ENCODE measurements at regions not wholly inside any gene's neighbourhood (a gene's known extent, or its start where the extent isn't known, plus 50 kb on each side); places are given as distances from the start of the nearest gene placed in this dataset.

DNA sequence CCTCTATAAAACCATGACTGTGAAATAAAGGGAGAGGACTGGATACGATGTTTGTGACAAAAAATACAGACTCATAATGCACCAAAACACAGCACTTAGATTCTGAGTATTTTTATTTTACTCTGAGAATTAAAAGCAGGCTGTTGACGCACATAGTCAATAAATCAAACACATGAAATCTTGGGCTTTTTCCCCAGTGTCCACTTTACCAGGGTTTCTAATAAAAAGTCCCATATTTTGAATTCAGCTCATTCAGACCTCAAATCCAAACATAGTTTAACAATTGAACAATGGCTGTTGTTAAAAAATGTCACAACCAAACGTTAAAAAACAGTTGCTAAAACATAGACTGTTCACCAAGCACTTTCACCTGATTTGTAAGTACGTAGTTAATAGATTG lies 553.4 kb downstream of the LTN1 start:
- ATAC-seq, result no peak
- intact Hi-C loops (cut with DNase I), result no loop called here
- Histone ChIP-seq H3K36me3 (ENCODE audit: insufficient read depth in 1 of 2, low read depth in 1 of 2) (no peaks in the 10 kb centered on the region), H3K27ac (no peak overlapping the region), H3K27me3 (ENCODE audit: insufficient read depth in 3 of 3, low read length in 2 of 3) (no peaks in the 10 kb centered on the region), H3K9me3 (no peaks in the 10 kb centered on the region), H3K4me1 (no peaks in the 10 kb centered on the region), H3K4me3 (no peak overlapping the region)
- 32 to 44% (median 32%) methylated on average over 4 of the region's 4 CpGs for WGBS, 3 donors
- no peak for TF ChIP-seq CTCF (IDR thresholded peaks at IDR 0.05)
- no peak for DNase-seq

- ATAC-seq (no peak), DNase-seq (no peak)
- WGBS, 3 donors, result 65 to 74% (median 70%) methylated on average over 2 of the region's 2 CpGs
- Histone ChIP-seq H3K4me3 (no peak overlapping the region), H3K36me3 (ENCODE audit: insufficient read depth in 1 of 2, low read depth in 1 of 2) (no peaks in the 10 kb centered on the region), H3K9me3 (no peaks in the 10 kb centered on the region), H3K4me1 (no peaks in the 10 kb centered on the region), H3K27ac (no peak overlapping the region), H3K27me3 (ENCODE audit: insufficient read depth in 3 of 3, low read length in 2 of 3) (no peaks in the 10 kb centered on the region)
- TF ChIP-seq CTCF (IDR thresholded peaks at IDR 0.05), result no peak
- intact Hi-C loops (cut with DNase I), result no loop called here
Measured at GRCh38 chr21:28437061-28437460, 555.6 kb downstream of the LTN1 start.

- intact Hi-C loops (cut with DNase I), result no loop called here
- Histone ChIP-seq H3K4me3 (no peak overlapping the region), H3K27me3 (ENCODE audit: insufficient read depth in 3 of 3, low read length in 2 of 3) (no peaks in the 10 kb centered on the region), H3K9me3 (no peaks in the 10 kb centered on the region), H3K36me3 (ENCODE audit: insufficient read depth in 1 of 2, low read depth in 1 of 2) (no peaks in the 10 kb centered on the region), H3K27ac (no peak overlapping the region), H3K4me1 (no peaks in the 10 kb centered on the region)
- WGBS, 3 donors, result 91 to 98% (median 94%) methylated on average over 2 of the region's 2 CpGs
- no peak for DNase-seq
- no peak for TF ChIP-seq CTCF (IDR thresholded peaks at IDR 0.05)
- ATAC-seq, result no peak
Measured at GRCh38 chr21:28436286-28436932, 556.3 kb downstream of the LTN1 start.

DNA sequence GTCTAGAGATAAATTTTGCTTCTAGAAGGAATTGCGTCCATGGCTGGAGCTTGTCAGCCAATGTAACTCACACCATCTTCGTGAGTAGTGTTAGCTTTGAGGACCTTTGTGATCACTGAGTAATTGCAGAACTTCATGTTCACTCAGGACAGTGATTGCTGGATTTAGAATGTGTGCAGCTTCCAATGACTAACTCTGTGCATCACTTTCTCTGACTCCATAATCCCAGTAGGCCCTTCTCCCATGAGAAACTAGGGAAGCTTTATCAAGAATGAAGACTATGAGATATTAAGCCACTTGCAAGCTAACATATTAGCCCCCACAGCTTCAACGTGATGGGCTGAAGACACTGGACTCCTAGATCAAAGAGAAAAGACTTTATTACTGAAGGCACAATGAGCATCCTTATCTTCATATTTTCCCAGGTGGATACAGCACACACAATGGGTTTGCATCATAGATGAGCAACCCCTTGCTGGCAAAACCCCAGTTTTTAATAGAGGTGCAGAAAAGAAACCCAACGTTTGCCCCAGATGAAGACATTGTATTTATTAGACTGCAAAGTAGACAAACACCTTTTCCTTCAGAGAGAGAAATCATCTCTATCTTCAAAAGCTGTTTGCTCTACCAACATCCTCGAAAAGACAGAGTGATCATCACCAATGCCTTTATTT lies 561.0 kb downstream of the LTN1 start:
- ATAC-seq, result no peak
- no peak for TF ChIP-seq CTCF (IDR thresholded peaks at IDR 0.05)
- Histone ChIP-seq H3K4me1 (no peaks in the 10 kb centered on the region), H3K27me3 (ENCODE audit: insufficient read depth in 3 of 3, low read length in 2 of 3) (no peaks in the 10 kb centered on the region), H3K9me3 (no peaks in the 10 kb centered on the region), H3K36me3 (ENCODE audit: insufficient read depth in 1 of 2, low read depth in 1 of 2) (no peaks in the 10 kb centered on the region), H3K4me3 (no peak overlapping the region), H3K27ac (no peak overlapping the region)
- intact Hi-C loops (cut with DNase I), result no loop called here
- WGBS, 3 donors, result 76 to 90% (median 82%) methylated on average over 5 of the region's 5 CpGs
- no peak for DNase-seq

DNA sequence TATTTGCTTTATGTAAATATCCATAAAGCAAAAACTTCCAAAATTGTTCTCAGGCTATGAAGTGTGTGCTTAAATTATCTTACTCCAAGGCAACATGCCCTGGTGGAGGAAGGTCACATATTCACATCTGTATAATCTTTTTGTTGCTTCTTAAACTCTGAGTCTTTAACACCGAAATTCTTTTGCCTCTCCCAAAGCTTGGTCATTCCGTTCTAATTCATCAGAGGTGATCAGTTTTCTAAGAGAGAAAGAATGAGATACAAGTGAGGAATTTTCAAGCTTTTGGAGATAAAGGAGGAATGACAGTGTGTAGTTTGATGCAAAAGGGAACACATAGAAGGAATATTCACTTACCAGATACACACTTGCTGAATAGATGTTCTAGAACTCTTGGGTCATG lies 561.7 kb downstream of the LTN1 start:
- DNase-seq (no peak), ATAC-seq (no peak)
- H3K4me1 ChIP-seq, result no peaks in the 10 kb centered on the region
- no peak for TF ChIP-seq CTCF (IDR thresholded peaks at IDR 0.05)
- H3K4me3 ChIP-seq, result no peak overlapping the region
- no peaks in the 10 kb centered on the region for H3K27me3 ChIP-seq (ENCODE audit: insufficient read depth in 3 of 3, low read length in 2 of 3)
- intact Hi-C loops (cut with DNase I), result no loop called here
- no peaks in the 10 kb centered on the region for H3K36me3 ChIP-seq (ENCODE audit: insufficient read depth in 1 of 2, low read depth in 1 of 2)
- H3K27ac ChIP-seq, result no peak overlapping the region
- no peaks in the 10 kb centered on the region for H3K9me3 ChIP-seq
- WGBS, 3 donors, result 91 to 95% (median 94%) methylated on average over 2 of the region's 2 CpGs

All from psoas muscle (tissue), 7 donors.